ENCODE measurements at regions not wholly inside any gene's neighbourhood (a gene's known extent, or its start where the extent isn't known, plus 50 kb on each side); places are given as distances from the start of the nearest gene placed in this dataset.

GRCh38 chr2:121132762-121133107 lies 152.3 kb downstream of the TFCP2L1 start:
- Histone ChIP-seq H3K9ac (ENCODE audit: low read length) (no peak overlapping the region), H3K9me2 (ENCODE audit: insufficient read depth) (no peaks in the 10 kb centered on the region), H3K36me3 (ENCODE audit: control insufficient read depth in 1 of 2, insufficient read depth in 2 of 2, low read length in 2 of 2) (no peaks in the 10 kb centered on the region), H3K9me3 (ENCODE audit: control insufficient read depth in 1 of 2, insufficient read depth in 1 of 2, low read depth in 1 of 2, low read length in 2 of 2) (no peaks in the 10 kb centered on the region), H3K4me1 (ENCODE audit: control insufficient read depth in 1 of 2, insufficient read depth in 2 of 2, low read length in 2 of 2) (peaks cover 0 to 5% of the 10 kb centered on the region in 2 experiments; a peak in 3 of 4 replicates), H3K27me3 (ENCODE audit: insufficient read depth, low read length) (no peaks in the 10 kb centered on the region), H3K79me2 (ENCODE audit: insufficient read depth, low read length) (no peaks in the 10 kb centered on the region), H2AFZ (ENCODE audit: low read depth, low read length, poor library complexity, severe bottlenecking) (no peak overlapping the region), H4K20me1 (ENCODE audit: insufficient read depth) (no peaks in the 10 kb centered on the region), H3K27ac (ENCODE audit: low read depth, low read length) (no peak overlapping the region), H3K4me2 (ENCODE audit: low read length) (no peak overlapping the region), H3K4me3 (replicated peaks in 1 of 2; ENCODE audit: low read depth in 1 of 2, low read length in 2 of 2) (no peak overlapping the region)
- ChIA-PET RAD21 (ENCODE audit: low non-redundant PET in 1 of 2, low total read pairs in 2 of 2, uncharacterized antibody in 2 of 2, unreplicated experiment in 2 of 2) (no interaction called here), POLR2A (no interaction called here), CTCF (interaction anchor here (1.4 kb wide), 1 partner anchor 223 kb away, joined by 9 read pairs; no protein-coding TSS in a partner anchor)
- ATAC-seq (no peak), DNase-seq (ENCODE audit: low read depth, low spot score) (no peak)
- TF ChIP-seq YY1 (IDR thresholded peaks at IDR 0.05; ENCODE audit: extremely low read depth, insufficient replicate concordance, low read depth, low read length) (no peak), SRF (IDR thresholded peaks at IDR 0.05; ENCODE audit: low read depth) (no peak), SIN3A (IDR thresholded peaks at IDR 0.05; ENCODE audit: low read depth) (no peak), EGR1 (IDR thresholded peaks at IDR 0.05; ENCODE audit: low read depth) (no peak), JUND (IDR thresholded peaks at IDR 0.05) (no peak), EZH2phosphoT487 (IDR thresholded peaks at IDR 0.05; ENCODE audit: borderline replicate concordance) (no peak), ZBTB33 (IDR thresholded peaks at IDR 0.05; ENCODE audit: extremely low read depth, insufficient replicate concordance, low read length) (no peak), RAD21 (IDR thresholded peaks at IDR 0.05; ENCODE audit: low read depth) (no peak), FOSL1 (IDR thresholded peaks at IDR 0.05; ENCODE audit: low read depth) (no peak), POLR2AphosphoS5 (IDR thresholded peaks at IDR 0.05; ENCODE audit: low read depth, low read length) (no peak), CBX3 (IDR thresholded peaks at IDR 0.05; ENCODE audit: low read depth) (no peak), TCF7L2 (IDR thresholded peaks at IDR 0.05; ENCODE audit: borderline replicate concordance, extremely low read depth, insufficient read depth, insufficient read length) (no peak), EZH2 (IDR thresholded peaks at IDR 0.05) (no peak), SP1 (IDR thresholded peaks at IDR 0.05; ENCODE audit: low read depth) (no peak), POLR2A (IDR thresholded peaks at IDR 0.05; ENCODE audit: borderline replicate concordance, extremely low read depth, insufficient read depth, insufficient read length) (no peak), CEBPB (IDR thresholded peaks at IDR 0.05; ENCODE audit: low read depth) (no peak), ZFX (IDR thresholded peaks at IDR 0.05) (no peak), ELF1 (IDR thresholded peaks at IDR 0.05; ENCODE audit: borderline replicate concordance, low read depth) (no peak)
- TF ChIP-seq, protein P1, sequence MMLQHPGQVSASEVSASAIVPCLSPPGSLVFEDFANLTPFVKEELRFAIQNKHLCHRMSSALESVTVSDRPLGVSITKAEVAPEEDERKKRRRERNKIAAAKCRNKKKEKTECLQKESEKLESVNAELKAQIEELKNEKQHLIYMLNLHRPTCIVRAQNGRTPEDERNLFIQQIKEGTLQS (IDR thresholded peaks at IDR 0.05), result no peak
- TF ChIP-seq, protein P2, sequence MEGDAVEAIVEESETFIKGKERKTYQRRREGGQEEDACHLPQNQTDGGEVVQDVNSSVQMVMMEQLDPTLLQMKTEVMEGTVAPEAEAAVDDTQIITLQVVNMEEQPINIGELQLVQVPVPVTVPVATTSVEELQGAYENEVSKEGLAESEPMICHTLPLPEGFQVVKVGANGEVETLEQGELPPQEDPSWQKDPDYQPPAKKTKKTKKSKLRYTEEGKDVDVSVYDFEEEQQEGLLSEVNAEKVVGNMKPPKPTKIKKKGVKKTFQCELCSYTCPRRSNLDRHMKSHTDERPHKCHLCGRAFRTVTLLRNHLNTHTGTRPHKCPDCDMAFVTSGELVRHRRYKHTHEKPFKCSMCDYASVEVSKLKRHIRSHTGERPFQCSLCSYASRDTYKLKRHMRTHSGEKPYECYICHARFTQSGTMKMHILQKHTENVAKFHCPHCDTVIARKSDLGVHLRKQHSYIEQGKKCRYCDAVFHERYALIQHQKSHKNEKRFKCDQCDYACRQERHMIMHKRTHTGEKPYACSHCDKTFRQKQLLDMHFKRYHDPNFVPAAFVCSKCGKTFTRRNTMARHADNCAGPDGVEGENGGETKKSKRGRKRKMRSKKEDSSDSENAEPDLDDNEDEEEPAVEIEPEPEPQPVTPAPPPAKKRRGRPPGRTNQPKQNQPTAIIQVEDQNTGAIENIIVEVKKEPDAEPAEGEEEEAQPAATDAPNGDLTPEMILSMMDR (IDR thresholded peaks at IDR 0.05 in 2 of 3, conservative IDR thresholded peaks at IDR 0.05 in 1 of 3; ENCODE audit: borderline replicate concordance in 1 of 3, insufficient read depth in 1 of 3, low read depth in 2 of 3, low read length in 2 of 3), result no peak
- intact Hi-C loops (cut with micrococcal nuclease), result no loop called here
- BruUV-seq (replicated peaks), result no TSS peak
